ENCODE measurements at regions not wholly inside any gene's neighbourhood (a gene's known extent, or its start where the extent isn't known, plus 50 kb on each side); places are given as distances from the start of the nearest gene placed in this dataset.

DNA sequence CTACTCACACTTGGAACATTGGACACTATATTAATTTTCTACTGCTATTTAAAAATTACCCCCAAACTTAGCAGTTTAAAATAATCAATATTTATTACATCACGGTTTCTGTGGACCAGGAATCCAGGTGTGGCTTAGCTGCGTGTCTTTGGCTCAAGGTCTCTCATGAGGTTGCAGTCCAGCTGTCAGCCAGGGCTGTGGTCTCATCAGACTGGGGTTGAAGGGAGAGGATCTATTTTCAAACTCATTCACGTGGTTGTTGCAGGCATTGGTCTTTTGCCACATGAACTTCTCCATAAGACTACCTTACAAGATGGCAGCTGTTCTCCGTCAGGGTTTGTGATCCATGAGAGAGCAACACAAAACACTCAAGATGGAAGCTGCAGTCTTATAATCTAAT is 343.0 kb downstream of the BCAT1 start:
- Histone ChIP-seq H3K4me3 (no peak overlapping the region), H3K27me3 (ENCODE audit: control insufficient read depth in 2 of 2, insufficient read depth in 2 of 2, low read length in 2 of 2) (no peaks in the 10 kb centered on the region), H3K9me1 (ENCODE audit: control insufficient read depth, insufficient read depth, low read length) (no peaks in the 10 kb centered on the region), H3K79me2 (ENCODE audit: control insufficient read depth, insufficient read depth, low read length) (no peaks in the 10 kb centered on the region), H3K4me1 (replicated peaks in 1 of 2; ENCODE audit: control insufficient read depth in 2 of 2, insufficient read depth in 2 of 2, low read length in 2 of 2) (no peaks in the 10 kb centered on the region), H4K20me1 (replicated peaks; ENCODE audit: control insufficient read depth, insufficient read depth, low read length) (no peaks in the 10 kb centered on the region), H3K9ac (ENCODE audit: insufficient read depth in 1 of 2, low read depth in 2 of 2, low read length in 2 of 2) (no peak overlapping the region), H2AFZ (ENCODE audit: low read depth, low read length) (no peak overlapping the region), H3K36me3 (ENCODE audit: control insufficient read depth, insufficient read depth, low read length) (no peaks in the 10 kb centered on the region), H3K4me2 (ENCODE audit: insufficient read depth, low read length) (no peak overlapping the region), H3K9me3 (replicated peaks; ENCODE audit: control insufficient read depth, insufficient read depth, low read depth, low read length) (no peaks in the 10 kb centered on the region), H3K27ac (ENCODE audit: extremely low read depth, low read depth, low read length) (no peak overlapping the region)
- FAIRE-seq (no peak), DNase-seq (ENCODE audit: extremely low read depth in 1 of 4, low spot score in 3 of 4) (no peak), ATAC-seq (no peak)
- BruUV-seq (replicated peaks), result no TSS peak
- POLR2A ChIA-PET, result no interaction called here
- CTCF ChIA-PET (ENCODE audit: low intra/inter-chr PET ratio), result no interaction called here
- intact Hi-C loops (cut with micrococcal nuclease) (no loop called here), in situ Hi-C loops (cut with MboI) (no loop called here)
- TF ChIP-seq FUS (optimal IDR thresholded peaks at IDR 0.05; ENCODE audit: low read depth, low read length) (no peak), GATAD2A (IDR thresholded peaks at IDR 0.05) (no peak), RAD21 (CRISPR knock-in tag; conservative IDR thresholded peaks at IDR 0.05 in 1 of 2, IDR thresholded peaks at IDR 0.05 in 1 of 2) (no peak), NONO (IDR thresholded peaks at IDR 0.05; ENCODE audit: low read depth in 2 of 2, low read length in 1 of 2) (no peak), ETV1 (tag; conservative IDR thresholded peaks at IDR 0.05; ENCODE audit: low read depth) (no peak), SRF (CRISPR knock-in tag; IDR thresholded peaks at IDR 0.05) (no peak), HIVEP1 (CRISPR knock-in tag; IDR thresholded peaks at IDR 0.05) (no peak)
- TF ChIP-seq, protein P1, sequence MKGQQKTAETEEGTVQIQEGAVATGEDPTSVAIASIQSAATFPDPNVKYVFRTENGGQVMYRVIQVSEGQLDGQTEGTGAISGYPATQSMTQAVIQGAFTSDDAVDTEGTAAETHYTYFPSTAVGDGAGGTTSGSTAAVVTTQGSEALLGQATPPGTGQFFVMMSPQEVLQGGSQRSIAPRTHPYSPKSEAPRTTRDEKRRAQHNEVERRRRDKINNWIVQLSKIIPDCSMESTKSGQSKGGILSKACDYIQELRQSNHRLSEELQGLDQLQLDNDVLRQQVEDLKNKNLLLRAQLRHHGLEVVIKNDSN (CRISPR knock-in tag; IDR thresholded peaks at IDR 0.05), result no peak
- TF ChIP-seq, protein P2, sequence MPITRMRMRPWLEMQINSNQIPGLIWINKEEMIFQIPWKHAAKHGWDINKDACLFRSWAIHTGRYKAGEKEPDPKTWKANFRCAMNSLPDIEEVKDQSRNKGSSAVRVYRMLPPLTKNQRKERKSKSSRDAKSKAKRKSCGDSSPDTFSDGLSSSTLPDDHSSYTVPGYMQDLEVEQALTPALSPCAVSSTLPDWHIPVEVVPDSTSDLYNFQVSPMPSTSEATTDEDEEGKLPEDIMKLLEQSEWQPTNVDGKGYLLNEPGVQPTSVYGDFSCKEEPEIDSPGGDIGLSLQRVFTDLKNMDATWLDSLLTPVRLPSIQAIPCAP (CRISPR knock-in tag; IDR thresholded peaks at IDR 0.05; ENCODE audit: borderline replicate concordance), result no peak
- 19% methylated on average over 4 of the region's 4 CpGs for WGBS (ENCODE audit: insufficient coverage, low coverage, missing lambda C conversion rate)
